Pancreas (tissue), 10 donors: ENCODE measurements at regions not wholly inside any gene's neighbourhood (a gene's known extent, or its start where the extent isn't known, plus 50 kb on each side); places are given as distances from the start of the nearest gene placed in this dataset.
"Not testable (repeated sequence)": the region's sequence is repeated elsewhere in the genome, so short reads cannot be mapped to it uniquely, and the experiment has no call there.

Experiments used
- ATAC-seq, 4 donors: fragments of 200-7000 bp; cut with Tn5 transposase; one replicate each; pipeline versions ENCODE4 v1.8.0 to v1.9.1; 2020; ENCODE audit warnings: mild to moderate bottlenecking in 4 of 4, moderate library complexity in 4 of 4
- DNase-seq, 6 donors: peaks; one replicate each; pipeline ENCODE4 v3.0.0-alpha.2; 2020
- FAIRE-seq: peaks from 2 replicates; lab custom pipeline; 2012; peaks lifted over from hg19 to GRCh38; lab: Jason Lieb, UNC
- H3K27ac ChIP-seq, 4 donors: fragments of 200-600 bp; sonication (generic); 1 replicate in 3 of 4; 2 replicates in 1 of 4; pipeline versions ENCODE4 v1.5.0 to v1.8.0; 2020
- H3K27me3 ChIP-seq, 4 donors: fragments of 200-600 bp; one replicate each; pipeline ENCODE4 v1.8.0; 2021
- H3K36me3 ChIP-seq, 3 donors: fragments of 200-600 bp; sonication (generic) in 1 of 3; one replicate each; pipeline versions ENCODE4 v1.5.0 to v1.8.0; 2020 to 2021
- H3K4me1 ChIP-seq, 3 donors: fragments of 200-600 bp; one replicate each; pipeline ENCODE4 v1.8.0; 2021
- H3K4me3 ChIP-seq, 4 donors: fragments of 200-600 bp; sonication (generic) in 2 of 4; one replicate each; pipeline versions ENCODE4 v1.5.0 to v1.8.0; 2020 to 2021
- H3K9me3 ChIP-seq, 4 donors: fragments of 200-600 bp; one replicate each; pipeline ENCODE4 v1.8.0; 2021
- CTCF ChIP-seq, 4 donors: fragments of 200-600 bp; sonication (generic) in 3 of 4; IDR thresholded peaks; one replicate each; pipeline versions ENCODE4 v1.5.0 to v1.8.0; 2021; ENCODE audit warnings: antibody characterized with exemption in 4 of 4
- WGBS, 2 donors: extraction: QIAGEN DNeasy Blood & Tissue Kit; methylation state at CpG; one replicate each; pipeline ENCODE4 v1.1.7; 2013; 5-methylcytosine and 5-hydroxymethylcytosine counted together
- intact Hi-C, 3 donors: fragments of 100-400 bp; cut with DNase I; formaldehyde crosslinking; loops; one replicate each; pipeline versions ENCODE4 v1.11.1 to v1.14.2; 2022
- donor health status: healthy with polysubstance abuse.
- donor health status: DM: no; HTN: no; CAD: no; lungs with moderate emphysema.
- donor health status: DM: no; HTN: no; CAD: no.
- donor health status: control.
- donor health status: control.
- donor health status: Bipolar disorder and iron deficiency.
- donor health status: DM: yes; HTN: yes; CAD: no.
- donor health status: DM: no; HTN: no; CAD: no.
- donor health status: DM: no; HTN: no; CAD: no.
- donor health status: DM: yes; HTN: yes; CAD: no.

- H3K27me3 ChIP-seq, result no peaks in the 10 kb centered on the region
- no peak for DNase-seq
- ATAC-seq, result no peak
- WGBS, 2 donors, result 65 to 78% methylated on average over 6 of the region's 6 CpGs
- H3K27ac ChIP-seq, result no peak overlapping the region
- H3K4me1 ChIP-seq, result no peaks in the 10 kb centered on the region
- no peak for FAIRE-seq
- no peak overlapping the region for H3K4me3 ChIP-seq
- TF ChIP-seq CTCF (IDR thresholded peaks at IDR 0.05), result no peak
- intact Hi-C loops, result no loop called here
- H3K36me3 ChIP-seq, result no peaks in the 10 kb centered on the region
- H3K9me3 ChIP-seq, result no peaks in the 10 kb centered on the region
Measured at GRCh38 chr10:2900530-2900929, 166.8 kb upstream of the PFKP start.

GRCh38 chr10:2899246-2899951, 167.9 kb upstream of the PFKP start:
- Histone ChIP-seq H3K36me3 (no peaks in the 10 kb centered on the region), H3K4me3 (no peak overlapping the region), H3K27me3 (no peaks in the 10 kb centered on the region), H3K9me3 (no peaks in the 10 kb centered on the region), H3K4me1 (no peaks in the 10 kb centered on the region), H3K27ac (no peak overlapping the region)
- ATAC-seq, result no peak
- TF ChIP-seq CTCF (IDR thresholded peaks at IDR 0.05), result no peak
- intact Hi-C loops, result no loop called here
- FAIRE-seq, result no peak
- WGBS, 2 donors, result 67 to 76% methylated on average over 19 of the region's 19 CpGs
- DNase-seq, result no peak

GRCh38 chr10:2898509-2898860, 168.9 kb upstream of the PFKP start:
- Histone ChIP-seq H3K36me3 (no peaks in the 10 kb centered on the region), H3K9me3 (no peaks in the 10 kb centered on the region), H3K27ac (no peak overlapping the region), H3K27me3 (no peaks in the 10 kb centered on the region), H3K4me3 (no peak overlapping the region), H3K4me1 (no peaks in the 10 kb centered on the region)
- intact Hi-C loops, result no loop called here
- no peak for TF ChIP-seq CTCF (IDR thresholded peaks at IDR 0.05)
- 76 to 77% methylated on average over 6 of the region's 6 CpGs for WGBS, 2 donors
- FAIRE-seq, result no peak
- no peak for ATAC-seq
- DNase-seq, result no peak

GRCh38 chr10:2897619-2898508, 169.5 kb upstream of the PFKP start:
- no peak overlapping the region for H3K4me3 ChIP-seq
- 59 to 70% methylated on average over 13 of the region's 13 CpGs for WGBS, 2 donors
- H3K4me1 ChIP-seq, result no peaks in the 10 kb centered on the region
- H3K36me3 ChIP-seq, result no peaks in the 10 kb centered on the region
- no peaks in the 10 kb centered on the region for H3K9me3 ChIP-seq
- no peak for TF ChIP-seq CTCF (IDR thresholded peaks at IDR 0.05)
- no peaks in the 10 kb centered on the region for H3K27me3 ChIP-seq
- DNase-seq (no peak), ATAC-seq (no peak), FAIRE-seq (no peak)
- no peak overlapping the region for H3K27ac ChIP-seq
- intact Hi-C loops, result no loop called here

- intact Hi-C loops, H3K27ac ChIP-seq, DNase-seq, ATAC-seq, H3K4me3 ChIP-seq, H3K36me3 ChIP-seq, H3K27me3 ChIP-seq, FAIRE-seq, H3K9me3 ChIP-seq, H3K4me1 ChIP-seq: not testable (repeated sequence)
- 88 to 100% methylated on average over 1 of the region's 1 CpG for WGBS, 2 donors
Measured at GRCh38 chr10:2896334-2896733, 171.0 kb upstream of the PFKP start.
